Upper lobe of left lung (tissue), 6 donors: ENCODE measurements at regions not wholly inside any gene's neighbourhood (a gene's known extent, or its start where the extent isn't known, plus 50 kb on each side); places are given as distances from the start of the nearest gene placed in this dataset.
"Not testable (repeated sequence)": the region's sequence is repeated elsewhere in the genome, so short reads cannot be mapped to it uniquely, and the experiment has no call there.

ENCODE experiments used
- ATAC-seq, 2 donors: fragments of 200-7000 bp; cut with Tn5 transposase; one replicate each; pipeline ENCODE4 v1.9.1; 2022; ENCODE audit warnings: mild to moderate bottlenecking in 2 of 2, moderate library complexity in 2 of 2; ENCODE audit not compliant: low FRiP score in 2 of 2
- DNase-seq, 2 donors: peaks; one replicate each; pipeline ENCODE4 v3.0.0-alpha.2; 2019 to 2020
- H3K27ac ChIP-seq, 4 donors: fragments of 200-600 bp; sonication (generic); one replicate each; pipeline ENCODE4 v1.5.1; 2016 to 2019
- H3K27me3 ChIP-seq, 4 donors: fragments of 200-600 bp; sonication (generic); one replicate each; pipeline ENCODE4 v1.5.1; 2017 to 2019
- H3K36me3 ChIP-seq, 4 donors: fragments of 200-600 bp; sonication (generic); one replicate each; pipeline ENCODE4 v1.5.1; 2016 to 2019
- H3K4me1 ChIP-seq, 4 donors: fragments of 200-600 bp; sonication (generic); one replicate each; pipeline ENCODE4 v1.5.1; 2018 to 2019
- H3K4me3 ChIP-seq, 4 donors: fragments of 200-600 bp; sonication (generic); one replicate each; pipeline ENCODE4 v1.5.1; 2017 to 2019; ENCODE audit warnings: mild to moderate bottlenecking in 2 of 4, moderate library complexity in 1 of 4
- H3K9me3 ChIP-seq, 4 donors: fragments of 200-600 bp; sonication (generic); one replicate each; pipeline ENCODE4 v1.5.1; 2018 to 2019
- EP300 ChIP-seq, 4 donors: sonication (generic); formaldehyde crosslinking; IDR thresholded peaks; one replicate each; pipeline ENCODE4 v1.5.1; 2017; ENCODE audit warnings: antibody characterized with exemption in 4 of 4, control low read depth in 2 of 4
- POLR2A ChIP-seq, 4 donors: fragments of 450-650 bp; IDR thresholded peaks; one replicate each; pipeline ENCODE4 v1.5.1; 2016 to 2017; ENCODE audit warnings: antibody characterized with exemption in 4 of 4, mild to moderate bottlenecking in 2 of 4
- POLR2AphosphoS5 ChIP-seq, 2 donors: sonication (generic); formaldehyde crosslinking; IDR thresholded peaks; one replicate each; pipeline ENCODE4 v1.5.1; 2017; ENCODE audit warnings: antibody characterized with exemption in 2 of 2
- WGBS, 2 donors: methylation state at CpG; one replicate each; pipeline ENCODE4 v1.1.5; 2017 to 2018; 5-methylcytosine and 5-hydroxymethylcytosine counted together
- TF ChIP-seq, protein P1 (sequence below), 6 experiments: fragments of 450-650 bp in 4 of 6; fragments of 200-600 bp in 2 of 6; sonication (generic) in 2 of 6; IDR thresholded peaks; one replicate each; pipeline ENCODE4 v1.5.1; 2016 to 2019; ENCODE audit warnings: antibody characterized with exemption in 6 of 6
- donor health status: DM: no; HTN: no; CAD: no; lungs with moderate emphysema.
- donor health status: DM: no; HTN: yes; CAD: no; lungs with severe emphysema.

DNA sequence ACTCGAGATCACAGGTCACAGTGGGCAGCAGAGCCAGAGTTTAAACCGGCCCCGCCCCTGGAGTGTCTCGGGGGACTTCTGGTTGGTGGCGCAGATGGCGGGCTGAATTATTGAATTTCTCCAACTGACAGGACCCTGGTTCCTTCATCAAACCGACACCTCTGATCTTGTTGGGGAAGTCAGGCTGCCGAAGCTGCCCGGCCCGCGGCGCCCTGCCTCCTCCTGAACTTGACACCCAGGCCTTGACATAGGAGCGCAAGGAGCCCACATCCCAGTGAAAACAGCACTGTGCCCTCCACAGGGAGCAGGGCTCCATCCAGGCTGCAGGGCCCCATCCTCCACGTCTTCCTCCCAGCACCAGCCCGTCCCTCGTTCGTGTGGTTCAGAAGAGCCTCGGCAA lies 105.2 kb downstream of the OLFM1 start:
- H3K4me3 ChIP-seq = no peak overlapping the region
- no peaks in the 10 kb centered on the region for H3K27me3 ChIP-seq
- no peak overlapping the region for H3K27ac ChIP-seq
- no peaks in the 10 kb centered on the region for H3K9me3 ChIP-seq
- TF ChIP-seq POLR2A (IDR thresholded peaks at IDR 0.05) (no peak), EP300 (IDR thresholded peaks at IDR 0.05) (no peak), POLR2AphosphoS5 (IDR thresholded peaks at IDR 0.05) (no peak)
- TF ChIP-seq, protein P1, sequence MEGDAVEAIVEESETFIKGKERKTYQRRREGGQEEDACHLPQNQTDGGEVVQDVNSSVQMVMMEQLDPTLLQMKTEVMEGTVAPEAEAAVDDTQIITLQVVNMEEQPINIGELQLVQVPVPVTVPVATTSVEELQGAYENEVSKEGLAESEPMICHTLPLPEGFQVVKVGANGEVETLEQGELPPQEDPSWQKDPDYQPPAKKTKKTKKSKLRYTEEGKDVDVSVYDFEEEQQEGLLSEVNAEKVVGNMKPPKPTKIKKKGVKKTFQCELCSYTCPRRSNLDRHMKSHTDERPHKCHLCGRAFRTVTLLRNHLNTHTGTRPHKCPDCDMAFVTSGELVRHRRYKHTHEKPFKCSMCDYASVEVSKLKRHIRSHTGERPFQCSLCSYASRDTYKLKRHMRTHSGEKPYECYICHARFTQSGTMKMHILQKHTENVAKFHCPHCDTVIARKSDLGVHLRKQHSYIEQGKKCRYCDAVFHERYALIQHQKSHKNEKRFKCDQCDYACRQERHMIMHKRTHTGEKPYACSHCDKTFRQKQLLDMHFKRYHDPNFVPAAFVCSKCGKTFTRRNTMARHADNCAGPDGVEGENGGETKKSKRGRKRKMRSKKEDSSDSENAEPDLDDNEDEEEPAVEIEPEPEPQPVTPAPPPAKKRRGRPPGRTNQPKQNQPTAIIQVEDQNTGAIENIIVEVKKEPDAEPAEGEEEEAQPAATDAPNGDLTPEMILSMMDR (IDR thresholded peaks at IDR 0.05) = no peak
- DNase-seq (peak in 1 of 2 donors; percentile 78), ATAC-seq (no peak)
- H3K4me1 ChIP-seq = no peaks in the 10 kb centered on the region
- H3K36me3 ChIP-seq = no peaks in the 10 kb centered on the region
- 65 to 75% methylated on average over 13 of the region's 18 CpGs for WGBS, 2 donors

DNA sequence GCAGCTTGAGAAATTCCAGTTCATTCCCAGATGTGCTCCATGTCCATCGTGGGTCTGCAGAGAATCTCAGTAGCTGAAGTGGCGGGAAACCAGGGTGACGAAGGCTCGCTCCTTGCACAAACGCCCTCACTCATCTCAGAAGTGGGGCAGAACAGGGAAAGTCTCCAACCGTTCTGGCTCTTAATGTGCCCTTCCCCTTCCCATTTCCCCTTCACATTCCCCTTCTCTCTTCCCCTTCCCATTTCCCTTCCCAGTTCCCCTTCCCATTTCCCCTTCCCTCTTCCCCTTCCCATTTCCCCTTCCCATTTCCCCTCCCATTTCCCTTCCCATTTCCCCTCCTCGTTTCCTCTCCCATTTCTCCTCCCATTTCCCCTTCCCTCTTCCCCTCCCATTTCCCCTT lies 108.5 kb downstream of the OLFM1 start:
- not testable (repeated sequence) for H3K4me3 ChIP-seq, H3K27me3 ChIP-seq, H3K27ac ChIP-seq, H3K36me3 ChIP-seq, ATAC-seq, DNase-seq, H3K9me3 ChIP-seq, H3K4me1 ChIP-seq
- WGBS, 2 donors = 70 to 71% methylated on average over 5 to 6 of the region's 7 CpGs

DNA sequence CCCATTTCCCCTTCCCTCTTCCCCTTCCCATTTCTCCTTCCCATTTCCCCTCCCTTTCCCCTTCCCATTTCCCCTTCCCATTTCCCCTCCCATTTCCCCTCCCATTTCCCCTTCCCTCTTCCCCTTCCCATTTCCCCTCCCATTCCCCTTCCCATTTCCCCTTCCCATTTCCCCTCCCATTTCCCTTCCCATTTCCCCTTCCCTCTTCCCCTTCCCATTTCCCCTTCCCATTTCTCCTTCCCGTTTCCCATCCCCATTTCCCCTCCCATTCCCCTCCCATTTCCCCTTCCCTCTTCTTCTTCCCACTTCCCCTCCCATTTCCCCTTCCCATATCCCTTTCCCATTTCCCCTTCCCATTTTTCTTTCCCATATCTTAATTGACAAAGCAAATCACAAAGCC lies 109.0 kb downstream of the OLFM1 start:
- H3K4me3 ChIP-seq = no peak overlapping the region
- 60% methylated on average over 1 of the region's 1 CpG; no CpG with 5 or more reads in 1 of the 2 donors for WGBS, 2 donors
- no peaks in the 10 kb centered on the region for H3K4me1 ChIP-seq
- ATAC-seq (no peak), DNase-seq (no peak)
- H3K36me3 ChIP-seq = no peaks in the 10 kb centered on the region
- TF ChIP-seq POLR2A (IDR thresholded peaks at IDR 0.05) = no peak
- TF ChIP-seq, protein P1 (IDR thresholded peaks at IDR 0.05) = no peak
- TF ChIP-seq POLR2AphosphoS5 (IDR thresholded peaks at IDR 0.05) = no peak
- TF ChIP-seq EP300 (IDR thresholded peaks at IDR 0.05) = no peak
- no peaks in the 10 kb centered on the region for H3K27me3 ChIP-seq
- no peak overlapping the region for H3K27ac ChIP-seq
- H3K9me3 ChIP-seq = no peaks in the 10 kb centered on the region

DNA sequence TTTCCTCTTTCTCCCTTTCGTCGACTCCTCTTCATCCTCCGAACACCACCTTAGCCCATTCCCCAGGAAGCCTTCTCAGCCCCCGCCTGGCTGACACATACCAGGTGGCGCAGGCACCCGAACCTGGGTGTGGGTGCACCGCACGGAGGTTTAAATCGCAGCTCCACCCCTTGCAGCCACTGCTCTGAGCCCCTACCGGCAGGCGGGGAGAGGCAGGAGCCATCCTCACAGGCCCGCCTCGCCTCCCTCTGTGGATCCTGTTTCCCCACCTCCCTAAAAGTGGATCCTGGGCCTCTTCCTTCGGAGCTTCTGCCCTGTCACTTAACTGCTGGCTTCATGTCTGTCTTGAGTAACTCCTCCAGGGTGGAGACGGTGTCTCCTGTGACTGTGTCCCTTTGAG lies 110.7 kb downstream of the OLFM1 start:
- TF ChIP-seq EP300 (IDR thresholded peaks at IDR 0.05) = no peak
- no peak for TF ChIP-seq POLR2A (IDR thresholded peaks at IDR 0.05)
- TF ChIP-seq POLR2AphosphoS5 (IDR thresholded peaks at IDR 0.05) = no peak
- TF ChIP-seq, protein P1 (IDR thresholded peaks at IDR 0.05) = no peak
- 40 to 46% methylated on average over 13 to 15 of the region's 15 CpGs for WGBS, 2 donors
- ATAC-seq = no peak
- no peak overlapping the region for H3K27ac ChIP-seq
- no peaks in the 10 kb centered on the region for H3K27me3 ChIP-seq
- H3K4me3 ChIP-seq = no peak overlapping the region
- no peaks in the 10 kb centered on the region for H3K9me3 ChIP-seq
- no peak for DNase-seq
- H3K36me3 ChIP-seq = no peaks in the 10 kb centered on the region
- H3K4me1 ChIP-seq = no peaks in the 10 kb centered on the region

DNA sequence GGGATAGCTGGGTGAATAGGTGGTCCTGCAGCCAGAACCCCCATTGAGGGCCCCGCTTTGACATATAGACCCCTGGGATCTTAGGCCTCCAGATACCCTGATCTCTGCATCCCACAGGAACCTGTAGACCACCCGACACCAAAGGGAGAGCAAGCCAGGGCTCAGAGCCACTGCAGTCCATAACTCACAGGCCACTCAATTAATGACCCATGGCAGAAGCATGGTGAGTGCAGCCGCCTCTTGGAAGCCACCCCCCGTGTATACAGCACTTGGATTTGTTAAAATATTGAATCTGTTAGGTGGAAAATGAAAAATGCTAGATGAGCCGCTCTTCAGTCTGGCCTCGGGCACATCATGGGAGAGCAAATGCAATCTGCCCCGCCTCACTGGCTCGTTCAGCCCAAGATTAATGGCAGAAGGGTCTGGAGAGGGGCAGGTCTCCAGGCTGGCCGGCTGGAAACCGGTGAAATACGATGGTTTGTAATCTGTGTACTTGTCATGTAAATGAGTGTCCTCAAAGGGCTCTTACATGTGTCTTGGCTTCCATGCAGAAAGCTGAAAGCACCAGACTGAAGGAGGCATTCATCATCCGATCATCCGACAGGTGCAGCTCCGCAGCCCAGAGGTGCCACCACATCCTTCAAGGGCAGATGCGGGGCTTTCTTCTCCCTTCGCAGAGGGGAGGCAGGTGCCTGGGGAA lies 111.3 kb downstream of the OLFM1 start:
- no peaks in the 10 kb centered on the region for H3K36me3 ChIP-seq
- ATAC-seq (no peak), DNase-seq (no peak)
- no peak overlapping the region for H3K4me3 ChIP-seq
- H3K27ac ChIP-seq = no peak overlapping the region
- H3K4me1 ChIP-seq = no peaks in the 10 kb centered on the region
- 39 to 48% methylated on average over 11 to 16 of the region's 16 CpGs for WGBS, 2 donors
- TF ChIP-seq, protein P1 (IDR thresholded peaks at IDR 0.05) = no peak
- TF ChIP-seq POLR2A (IDR thresholded peaks at IDR 0.05) (no peak), POLR2AphosphoS5 (IDR thresholded peaks at IDR 0.05) (no peak), EP300 (IDR thresholded peaks at IDR 0.05) (no peak)
- H3K9me3 ChIP-seq = no peaks in the 10 kb centered on the region
- no peaks in the 10 kb centered on the region for H3K27me3 ChIP-seq
